Tibial nerve (tissue), 3 donors: ENCODE measurements at regions not wholly inside any gene's neighbourhood (a gene's known extent, or its start where the extent isn't known, plus 50 kb on each side); places are given as distances from the start of the nearest gene placed in this dataset.

Experiments
- POLR2A ChIP-seq, 2 donors: fragments of 450-650 bp; IDR thresholded peaks; one replicate each; pipeline ENCODE4 v1.6.1; 2017; ENCODE audit warnings: antibody characterized with exemption in 2 of 2, mild to moderate bottlenecking in 2 of 2, moderate library complexity in 2 of 2
- TF ChIP-seq, protein P1 (sequence below), 5 experiments: fragments of 200-600 bp in 3 of 5; fragments of 450-650 bp in 2 of 5; sonication (generic) in 3 of 5; IDR thresholded peaks; one replicate each; pipeline ENCODE4 v1.5.1; 2016 to 2019; ENCODE audit warnings: antibody characterized with exemption in 5 of 5, mild to moderate bottlenecking in 3 of 5, moderate library complexity in 2 of 5

DNA sequence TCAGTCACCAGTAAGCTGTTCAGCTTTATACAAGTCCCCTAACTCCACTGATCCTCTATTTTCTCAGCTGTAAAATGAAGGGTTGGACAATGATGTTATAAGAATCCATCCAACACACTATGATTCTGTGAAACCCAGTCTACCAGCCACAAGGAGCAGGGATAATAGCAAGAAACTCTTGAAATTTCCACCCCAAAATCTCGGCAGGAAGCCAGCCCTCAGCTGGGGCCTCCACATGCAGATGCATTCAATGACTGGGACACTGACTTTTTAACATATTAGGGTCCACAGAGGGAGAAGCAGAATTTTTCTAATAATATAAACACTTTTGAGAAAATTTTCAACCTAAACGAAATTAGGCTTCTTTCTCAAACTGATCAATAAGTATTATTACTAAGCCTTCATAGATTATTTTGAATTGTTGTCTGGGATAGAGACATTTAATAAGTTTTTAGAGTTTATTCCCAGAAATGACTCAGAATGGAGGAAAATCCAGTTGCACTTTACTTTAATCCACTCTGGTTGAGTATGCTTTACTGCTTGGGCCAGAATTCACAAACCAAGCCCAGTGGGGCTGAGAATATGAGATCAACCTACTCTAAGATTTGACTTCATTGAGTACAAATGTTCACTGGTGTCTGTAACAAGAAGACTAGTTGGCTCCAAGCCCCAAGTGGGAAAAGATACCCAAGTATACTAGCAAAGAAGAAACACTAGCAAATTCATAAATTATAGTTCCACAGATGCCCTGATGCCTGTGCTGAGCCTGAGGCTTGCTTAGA, 168.6 kb downstream of the C7orf25 start:
- TF ChIP-seq, protein P1, sequence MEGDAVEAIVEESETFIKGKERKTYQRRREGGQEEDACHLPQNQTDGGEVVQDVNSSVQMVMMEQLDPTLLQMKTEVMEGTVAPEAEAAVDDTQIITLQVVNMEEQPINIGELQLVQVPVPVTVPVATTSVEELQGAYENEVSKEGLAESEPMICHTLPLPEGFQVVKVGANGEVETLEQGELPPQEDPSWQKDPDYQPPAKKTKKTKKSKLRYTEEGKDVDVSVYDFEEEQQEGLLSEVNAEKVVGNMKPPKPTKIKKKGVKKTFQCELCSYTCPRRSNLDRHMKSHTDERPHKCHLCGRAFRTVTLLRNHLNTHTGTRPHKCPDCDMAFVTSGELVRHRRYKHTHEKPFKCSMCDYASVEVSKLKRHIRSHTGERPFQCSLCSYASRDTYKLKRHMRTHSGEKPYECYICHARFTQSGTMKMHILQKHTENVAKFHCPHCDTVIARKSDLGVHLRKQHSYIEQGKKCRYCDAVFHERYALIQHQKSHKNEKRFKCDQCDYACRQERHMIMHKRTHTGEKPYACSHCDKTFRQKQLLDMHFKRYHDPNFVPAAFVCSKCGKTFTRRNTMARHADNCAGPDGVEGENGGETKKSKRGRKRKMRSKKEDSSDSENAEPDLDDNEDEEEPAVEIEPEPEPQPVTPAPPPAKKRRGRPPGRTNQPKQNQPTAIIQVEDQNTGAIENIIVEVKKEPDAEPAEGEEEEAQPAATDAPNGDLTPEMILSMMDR (IDR thresholded peaks at IDR 0.05) = no peak
- no peak for TF ChIP-seq POLR2A (IDR thresholded peaks at IDR 0.05)
